ENCODE measurements at regions not wholly inside any gene's neighbourhood (a gene's known extent, or its start where the extent isn't known, plus 50 kb on each side); places are given as distances from the start of the nearest gene placed in this dataset.

GRCh38 chr12:98360401-98360800, 155.0 kb upstream of the TMPO start:
- intact Hi-C loops (cut with DNase I) = no loop called here
- H3K9me3 ChIP-seq = no peaks in the 10 kb centered on the region
- no peaks in the 10 kb centered on the region for H3K4me1 ChIP-seq
- H3K36me3 ChIP-seq = no peaks in the 10 kb centered on the region
- H3K27me3 ChIP-seq = no peaks in the 10 kb centered on the region
- no peak overlapping the region for H3K27ac ChIP-seq
- no peak for DNase-seq (ENCODE audit: low spot score in 2 of 2)
- no peak for TF ChIP-seq CTCF (IDR thresholded peaks at IDR 0.05)
- H3K4me3 ChIP-seq = no peak overlapping the region

DNA sequence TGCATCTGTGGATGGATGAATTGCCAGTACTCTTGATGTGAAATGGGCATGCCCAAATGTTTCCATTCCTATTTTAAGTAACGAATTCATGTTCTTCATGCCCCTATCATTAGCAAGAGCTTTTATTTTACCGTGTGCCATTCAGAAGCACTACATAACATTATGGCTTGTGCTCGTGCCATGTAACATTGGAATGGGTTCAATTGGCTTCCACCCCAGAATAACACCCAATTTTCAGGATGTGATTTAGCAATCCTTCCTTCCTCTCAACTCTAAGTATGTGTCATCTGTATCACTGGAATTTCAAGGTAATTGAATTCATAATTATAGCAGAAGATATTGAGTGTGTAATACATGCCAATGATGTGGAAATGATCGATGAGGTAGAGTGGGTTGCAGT, 145.8 kb upstream of the TMPO start:
- Histone ChIP-seq H3K27ac (no peak overlapping the region), H3K9me3 (no peaks in the 10 kb centered on the region), H3K4me3 (no peak overlapping the region), H3K4me1 (no peaks in the 10 kb centered on the region), H3K36me3 (no peaks in the 10 kb centered on the region), H3K27me3 (no peaks in the 10 kb centered on the region)
- DNase-seq (ENCODE audit: low spot score in 2 of 2) = no peak
- no peak for TF ChIP-seq CTCF (IDR thresholded peaks at IDR 0.05)
- intact Hi-C loops (cut with DNase I) = no loop called here

GRCh38 chr12:98370976-98371375, 144.4 kb upstream of the TMPO start:
- H3K27me3 ChIP-seq = no peaks in the 10 kb centered on the region
- no peak for TF ChIP-seq CTCF (IDR thresholded peaks at IDR 0.05)
- H3K4me1 ChIP-seq = no peaks in the 10 kb centered on the region
- H3K36me3 ChIP-seq = no peaks in the 10 kb centered on the region
- no peaks in the 10 kb centered on the region for H3K9me3 ChIP-seq
- DNase-seq (ENCODE audit: low spot score in 2 of 2) = no peak
- H3K4me3 ChIP-seq = no peak overlapping the region
- intact Hi-C loops (cut with DNase I) = no loop called here
- H3K27ac ChIP-seq = no peak overlapping the region

DNA sequence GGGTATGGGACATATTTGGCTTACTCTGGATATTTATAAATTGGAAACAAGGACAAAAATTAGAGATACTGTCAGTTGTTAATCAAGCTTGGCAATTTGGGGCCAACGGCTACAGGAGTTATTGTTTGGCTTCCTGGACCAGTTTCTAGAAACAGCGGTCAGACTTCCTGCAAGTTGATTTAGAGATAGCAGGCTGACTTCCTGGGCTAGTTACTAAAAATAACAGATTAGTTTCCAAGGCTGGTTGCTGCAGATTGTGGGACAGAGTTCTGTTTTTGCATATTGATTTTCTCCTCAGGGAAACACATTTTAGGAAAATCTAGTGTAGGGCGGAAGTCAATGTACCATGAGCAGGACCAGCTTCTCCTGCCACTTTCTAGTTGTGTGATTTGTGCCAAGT, 144.0 kb upstream of the TMPO start:
- Histone ChIP-seq H3K9me3 (no peaks in the 10 kb centered on the region), H3K4me1 (no peaks in the 10 kb centered on the region), H3K4me3 (no peak overlapping the region), H3K27ac (no peak overlapping the region), H3K27me3 (no peaks in the 10 kb centered on the region), H3K36me3 (no peaks in the 10 kb centered on the region)
- TF ChIP-seq CTCF (IDR thresholded peaks at IDR 0.05) = no peak
- no peak for DNase-seq (ENCODE audit: low spot score in 2 of 2)
- intact Hi-C loops (cut with DNase I) = no loop called here

- H3K4me1 ChIP-seq = no peaks in the 10 kb centered on the region
- DNase-seq (ENCODE audit: low spot score in 2 of 2) = no peak
- no peaks in the 10 kb centered on the region for H3K9me3 ChIP-seq
- H3K27ac ChIP-seq = no peak overlapping the region
- no peaks in the 10 kb centered on the region for H3K27me3 ChIP-seq
- intact Hi-C loops (cut with DNase I) = no loop called here
- no peak overlapping the region for H3K4me3 ChIP-seq
- no peak for TF ChIP-seq CTCF (IDR thresholded peaks at IDR 0.05)
- H3K36me3 ChIP-seq = no peaks in the 10 kb centered on the region
Observed at GRCh38 chr12:98372340-98373024, 142.9 kb upstream of the TMPO start.
